Breast epithelium (tissue), 4 donors: ENCODE measurements at regions not wholly inside any gene's neighbourhood (a gene's known extent, or its start where the extent isn't known, plus 50 kb on each side); places are given as distances from the start of the nearest gene placed in this dataset.

Experiments
- DNase-seq, 2 donors: peaks; one replicate each; pipeline ENCODE4 v3.0.0-alpha.2; 2019; ENCODE audit warnings: low spot score in 2 of 2
- H3K27ac ChIP-seq, 2 donors: fragments of 200-600 bp; sonication (generic) in 1 of 2; one replicate each; pipeline ENCODE4 v1.5.1; 2016 to 2019; ENCODE audit warnings: mild to moderate bottlenecking in 1 of 2
- H3K27me3 ChIP-seq, 2 donors: fragments of 200-600 bp; sonication (generic) in 1 of 2; one replicate each; pipeline versions ENCODE4 v1.5.1 to v1.6.0; 2017 to 2019; ENCODE audit warnings: control low read depth in 1 of 2, mild to moderate bottlenecking in 1 of 2
- H3K36me3 ChIP-seq: fragments of 200-600 bp; one replicate; pipeline ENCODE4 v1.5.1; 2019
- H3K4me1 ChIP-seq, 2 donors: fragments of 200-600 bp; sonication (generic); one replicate each; pipeline ENCODE4 v1.5.1; 2016 to 2019; ENCODE audit warnings: control low read depth in 1 of 2
- H3K4me3 ChIP-seq, 3 donors: fragments of 200-600 bp; sonication (generic); 1 replicate in 2 of 3; 2 replicates in 1 of 3; pipeline ENCODE4 v1.5.1; 2016 to 2019; ENCODE audit warnings: mild to moderate bottlenecking in 3 of 3, moderate library complexity in 2 of 3
- H3K9me3 ChIP-seq, 2 donors: fragments of 200-600 bp; sonication (generic) in 1 of 2; one replicate each; pipeline ENCODE4 v1.5.1; 2016 to 2019; ENCODE audit warnings: control low read depth in 1 of 2
- POLR2A ChIP-seq: fragments of 450-650 bp; IDR thresholded peaks from one replicate; pipeline ENCODE4 v1.6.1; 2016; ENCODE audit warnings: antibody characterized with exemption, mild to moderate bottlenecking, moderate library complexity
- POLR2AphosphoS5 ChIP-seq, 3 donors: sonication (generic); formaldehyde crosslinking; IDR thresholded peaks; one replicate each; pipeline ENCODE4 v1.6.1; 2017; ENCODE audit warnings: antibody characterized with exemption in 3 of 3
- intact Hi-C: fragments of 100-400 bp; cut with DNase I; formaldehyde crosslinking; loops from one replicate; pipeline ENCODE4 v1.15.1; 2023; ENCODE audit warnings: low total_unique reads
- TF ChIP-seq, protein P1 (sequence below), 3 donors: fragments of 450-650 bp; IDR thresholded peaks; one replicate each; pipeline ENCODE4 v1.5.1; 2016 to 2017; ENCODE audit warnings: antibody characterized with exemption in 3 of 3, mild to moderate bottlenecking in 3 of 3, moderate library complexity in 3 of 3

DNA sequence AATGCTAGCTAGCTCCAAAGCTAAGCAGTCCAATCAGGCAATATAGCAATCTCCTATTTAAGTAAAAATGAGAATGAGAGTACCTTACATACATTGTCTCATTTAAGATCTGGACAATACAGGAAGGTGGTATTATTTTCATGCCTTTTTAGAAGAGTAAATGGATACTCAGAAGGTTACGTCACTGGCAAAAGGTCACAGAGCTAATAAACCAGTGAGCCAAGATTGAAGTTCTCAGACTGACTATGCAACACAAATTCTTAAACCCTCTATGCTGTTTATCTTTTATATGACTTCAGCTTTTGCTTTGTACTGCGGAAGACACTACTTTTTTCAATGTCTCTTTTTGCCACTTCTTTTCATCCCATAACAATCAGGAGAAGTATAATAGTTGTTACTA is 135.2 kb upstream of the PRL start:
- intact Hi-C loops, result no loop called here
- Histone ChIP-seq H3K9me3 (no peaks in the 10 kb centered on the region), H3K36me3 (no peaks in the 10 kb centered on the region), H3K27ac (no peak overlapping the region), H3K4me1 (no peaks in the 10 kb centered on the region), H3K4me3 (no peak overlapping the region), H3K27me3 (no peaks in the 10 kb centered on the region)
- TF ChIP-seq POLR2AphosphoS5 (IDR thresholded peaks at IDR 0.05), result no peak
- TF ChIP-seq, protein P1, sequence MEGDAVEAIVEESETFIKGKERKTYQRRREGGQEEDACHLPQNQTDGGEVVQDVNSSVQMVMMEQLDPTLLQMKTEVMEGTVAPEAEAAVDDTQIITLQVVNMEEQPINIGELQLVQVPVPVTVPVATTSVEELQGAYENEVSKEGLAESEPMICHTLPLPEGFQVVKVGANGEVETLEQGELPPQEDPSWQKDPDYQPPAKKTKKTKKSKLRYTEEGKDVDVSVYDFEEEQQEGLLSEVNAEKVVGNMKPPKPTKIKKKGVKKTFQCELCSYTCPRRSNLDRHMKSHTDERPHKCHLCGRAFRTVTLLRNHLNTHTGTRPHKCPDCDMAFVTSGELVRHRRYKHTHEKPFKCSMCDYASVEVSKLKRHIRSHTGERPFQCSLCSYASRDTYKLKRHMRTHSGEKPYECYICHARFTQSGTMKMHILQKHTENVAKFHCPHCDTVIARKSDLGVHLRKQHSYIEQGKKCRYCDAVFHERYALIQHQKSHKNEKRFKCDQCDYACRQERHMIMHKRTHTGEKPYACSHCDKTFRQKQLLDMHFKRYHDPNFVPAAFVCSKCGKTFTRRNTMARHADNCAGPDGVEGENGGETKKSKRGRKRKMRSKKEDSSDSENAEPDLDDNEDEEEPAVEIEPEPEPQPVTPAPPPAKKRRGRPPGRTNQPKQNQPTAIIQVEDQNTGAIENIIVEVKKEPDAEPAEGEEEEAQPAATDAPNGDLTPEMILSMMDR (IDR thresholded peaks at IDR 0.05), result no peak
- no peak for DNase-seq

- Histone ChIP-seq H3K9me3 (no peaks in the 10 kb centered on the region), H3K4me1 (no peaks in the 10 kb centered on the region), H3K4me3 (no peak overlapping the region), H3K27me3 (no peaks in the 10 kb centered on the region), H3K27ac (no peak overlapping the region), H3K36me3 (no peaks in the 10 kb centered on the region)
- DNase-seq, result no peak
- intact Hi-C loops, result no loop called here
- no peak for TF ChIP-seq POLR2A
- TF ChIP-seq POLR2AphosphoS5 (IDR thresholded peaks at IDR 0.05), result no peak
- TF ChIP-seq, protein P1 (IDR thresholded peaks at IDR 0.05), result no peak
Measured at GRCh38 chr6:22433745-22434144, 135.6 kb upstream of the HDGFL1 start.

GRCh38 chr6:22435151-22435550 is 134.2 kb upstream of the HDGFL1 start:
- Histone ChIP-seq H3K36me3 (no peaks in the 10 kb centered on the region), H3K27ac (no peak overlapping the region), H3K9me3 (no peaks in the 10 kb centered on the region), H3K4me1 (no peaks in the 10 kb centered on the region), H3K27me3 (no peaks in the 10 kb centered on the region), H3K4me3 (no peak overlapping the region)
- intact Hi-C loops, result no loop called here
- no peak for DNase-seq
- TF ChIP-seq POLR2AphosphoS5 (IDR thresholded peaks at IDR 0.05), result no peak
- TF ChIP-seq POLR2A, result no peak
- TF ChIP-seq, protein P1 (IDR thresholded peaks at IDR 0.05), result no peak

GRCh38 chr6:22436134-22436533 is 133.2 kb upstream of the HDGFL1 start:
- H3K4me3 ChIP-seq, result no peak overlapping the region
- no peaks in the 10 kb centered on the region for H3K9me3 ChIP-seq

GRCh38 chr6:22437665-22438064 is 131.7 kb upstream of the HDGFL1 start:
- no peaks in the 10 kb centered on the region for H3K36me3 ChIP-seq
- H3K4me1 ChIP-seq, result no peaks in the 10 kb centered on the region
- no peaks in the 10 kb centered on the region for H3K9me3 ChIP-seq
- no peak overlapping the region for H3K27ac ChIP-seq
- no peak for DNase-seq
- intact Hi-C loops, result no loop called here
- H3K4me3 ChIP-seq, result no peak overlapping the region
- no peaks in the 10 kb centered on the region for H3K27me3 ChIP-seq
- TF ChIP-seq POLR2A (no peak), POLR2AphosphoS5 (IDR thresholded peaks at IDR 0.05) (no peak)
- TF ChIP-seq, protein P1 (IDR thresholded peaks at IDR 0.05), result no peak

More at GRCh38 chr6:22436134-22436533, 133.2 kb upstream of the HDGFL1 start:
- Histone ChIP-seq H3K27me3 (no peaks in the 10 kb centered on the region), H3K36me3 (no peaks in the 10 kb centered on the region), H3K4me1 (no peaks in the 10 kb centered on the region), H3K27ac (no peak overlapping the region)
- DNase-seq, result no peak
- intact Hi-C loops, result no loop called here
- TF ChIP-seq POLR2A (no peak), POLR2AphosphoS5 (IDR thresholded peaks at IDR 0.05) (no peak)
- TF ChIP-seq, protein P1 (IDR thresholded peaks at IDR 0.05), result no peak
